Breast epithelium (tissue), 3 donors: ENCODE measurements at regions not wholly inside any gene's neighbourhood (a gene's known extent, or its start where the extent isn't known, plus 50 kb on each side); places are given as distances from the start of the nearest gene placed in this dataset.

Source experiments
- POLR2AphosphoS5 ChIP-seq, 3 donors: sonication (generic); formaldehyde crosslinking; IDR thresholded peaks; one replicate each; pipeline ENCODE4 v1.6.1; 2017; ENCODE audit warnings: antibody characterized with exemption in 3 of 3
- TF ChIP-seq, protein P1 (sequence below), 3 donors: fragments of 450-650 bp; IDR thresholded peaks; one replicate each; pipeline ENCODE4 v1.5.1; 2016 to 2017; ENCODE audit warnings: antibody characterized with exemption in 3 of 3, mild to moderate bottlenecking in 3 of 3, moderate library complexity in 3 of 3

- TF ChIP-seq POLR2AphosphoS5 (IDR thresholded peaks at IDR 0.05) = no peak
- TF ChIP-seq, protein P1, sequence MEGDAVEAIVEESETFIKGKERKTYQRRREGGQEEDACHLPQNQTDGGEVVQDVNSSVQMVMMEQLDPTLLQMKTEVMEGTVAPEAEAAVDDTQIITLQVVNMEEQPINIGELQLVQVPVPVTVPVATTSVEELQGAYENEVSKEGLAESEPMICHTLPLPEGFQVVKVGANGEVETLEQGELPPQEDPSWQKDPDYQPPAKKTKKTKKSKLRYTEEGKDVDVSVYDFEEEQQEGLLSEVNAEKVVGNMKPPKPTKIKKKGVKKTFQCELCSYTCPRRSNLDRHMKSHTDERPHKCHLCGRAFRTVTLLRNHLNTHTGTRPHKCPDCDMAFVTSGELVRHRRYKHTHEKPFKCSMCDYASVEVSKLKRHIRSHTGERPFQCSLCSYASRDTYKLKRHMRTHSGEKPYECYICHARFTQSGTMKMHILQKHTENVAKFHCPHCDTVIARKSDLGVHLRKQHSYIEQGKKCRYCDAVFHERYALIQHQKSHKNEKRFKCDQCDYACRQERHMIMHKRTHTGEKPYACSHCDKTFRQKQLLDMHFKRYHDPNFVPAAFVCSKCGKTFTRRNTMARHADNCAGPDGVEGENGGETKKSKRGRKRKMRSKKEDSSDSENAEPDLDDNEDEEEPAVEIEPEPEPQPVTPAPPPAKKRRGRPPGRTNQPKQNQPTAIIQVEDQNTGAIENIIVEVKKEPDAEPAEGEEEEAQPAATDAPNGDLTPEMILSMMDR (IDR thresholded peaks at IDR 0.05) = no peak
Observed at GRCh38 chr9:29514862-29515261, 1941.6 kb upstream of the C9orf72 start.
